ENCODE measurements at regions not wholly inside any gene's neighbourhood (a gene's known extent, or its start where the extent isn't known, plus 50 kb on each side); places are given as distances from the start of the nearest gene placed in this dataset.

DNA sequence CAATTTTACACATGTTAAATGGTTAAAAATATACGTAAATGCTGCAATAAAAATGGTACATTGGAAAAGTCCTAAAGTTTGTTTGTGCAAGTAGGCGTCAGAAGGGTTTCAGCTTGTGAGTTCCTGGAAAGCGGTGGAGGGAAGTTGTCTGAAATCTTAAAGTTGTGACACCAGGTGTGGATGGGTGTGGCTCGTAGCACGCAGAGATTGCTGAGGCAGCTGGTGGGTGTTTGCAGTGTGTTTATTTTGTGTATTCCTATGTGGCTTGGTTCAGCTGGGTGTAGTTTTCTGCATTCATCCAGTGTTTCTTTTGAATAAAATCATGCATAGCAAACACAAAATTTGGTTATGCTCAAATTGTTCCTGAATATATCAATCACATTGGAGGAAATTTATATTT is 136.8 kb upstream of the TBX3 start:
- Histone ChIP-seq H3K27me3 (no peaks in the 10 kb centered on the region), H3K27ac (no peak overlapping the region), H3K36me3 (no peaks in the 10 kb centered on the region), H3K9me3 (no peaks in the 10 kb centered on the region), H3K4me1 (no peaks in the 10 kb centered on the region), H3K4me3 (no peak overlapping the region)
- no peak for DNase-seq (ENCODE audit: low spot score in 2 of 2)
- TF ChIP-seq, protein P1, sequence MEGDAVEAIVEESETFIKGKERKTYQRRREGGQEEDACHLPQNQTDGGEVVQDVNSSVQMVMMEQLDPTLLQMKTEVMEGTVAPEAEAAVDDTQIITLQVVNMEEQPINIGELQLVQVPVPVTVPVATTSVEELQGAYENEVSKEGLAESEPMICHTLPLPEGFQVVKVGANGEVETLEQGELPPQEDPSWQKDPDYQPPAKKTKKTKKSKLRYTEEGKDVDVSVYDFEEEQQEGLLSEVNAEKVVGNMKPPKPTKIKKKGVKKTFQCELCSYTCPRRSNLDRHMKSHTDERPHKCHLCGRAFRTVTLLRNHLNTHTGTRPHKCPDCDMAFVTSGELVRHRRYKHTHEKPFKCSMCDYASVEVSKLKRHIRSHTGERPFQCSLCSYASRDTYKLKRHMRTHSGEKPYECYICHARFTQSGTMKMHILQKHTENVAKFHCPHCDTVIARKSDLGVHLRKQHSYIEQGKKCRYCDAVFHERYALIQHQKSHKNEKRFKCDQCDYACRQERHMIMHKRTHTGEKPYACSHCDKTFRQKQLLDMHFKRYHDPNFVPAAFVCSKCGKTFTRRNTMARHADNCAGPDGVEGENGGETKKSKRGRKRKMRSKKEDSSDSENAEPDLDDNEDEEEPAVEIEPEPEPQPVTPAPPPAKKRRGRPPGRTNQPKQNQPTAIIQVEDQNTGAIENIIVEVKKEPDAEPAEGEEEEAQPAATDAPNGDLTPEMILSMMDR (IDR thresholded peaks at IDR 0.05), result no peak
- intact Hi-C loops (cut with DNase I; ENCODE audit: low total_unique reads), result no loop called here

DNA sequence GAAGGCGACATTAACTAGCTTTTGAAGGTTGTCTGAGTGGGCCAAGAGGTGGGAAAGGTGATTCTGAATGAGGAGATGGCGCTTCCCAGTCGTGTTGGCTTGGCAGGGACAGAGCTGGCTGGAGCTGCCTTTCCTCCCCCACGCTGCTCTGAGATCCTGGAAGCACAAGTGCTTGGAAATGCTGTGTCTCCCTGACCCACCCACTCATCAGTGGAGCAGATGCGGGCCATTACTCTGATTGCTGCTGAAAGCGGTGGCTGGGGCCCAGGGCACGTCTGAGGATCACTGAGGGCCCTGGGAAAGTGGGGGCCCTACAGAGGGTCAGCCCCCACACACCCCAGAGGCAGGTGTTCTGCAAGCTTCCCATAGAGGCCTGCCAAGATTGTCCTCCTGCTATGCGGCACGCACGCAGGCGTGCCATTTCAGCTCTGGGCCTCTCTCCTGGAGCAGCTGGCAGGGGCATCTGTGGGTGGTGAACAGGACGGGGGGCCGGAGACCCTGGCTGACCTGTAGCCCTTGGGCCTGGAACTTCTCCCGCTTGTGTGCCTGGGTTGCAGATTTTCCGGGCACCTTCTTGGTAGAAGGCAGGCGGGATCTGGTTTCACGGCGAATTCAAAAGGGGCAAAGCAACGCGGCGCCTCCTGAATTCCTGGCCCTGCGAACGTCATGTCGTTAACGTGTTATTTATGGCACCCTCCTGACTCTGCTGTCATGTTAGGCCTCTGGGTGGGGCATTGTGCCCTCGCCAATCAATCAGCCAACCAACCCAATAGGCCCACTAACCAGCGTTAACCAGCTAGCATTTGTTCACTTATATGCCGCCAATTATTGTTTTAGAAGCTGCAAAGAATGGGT is 133.8 kb upstream of the TBX3 start:
- Histone ChIP-seq H3K27me3 (no peaks in the 10 kb centered on the region), H3K4me1 (no peaks in the 10 kb centered on the region), H3K36me3 (no peaks in the 10 kb centered on the region), H3K4me3 (no peak overlapping the region), H3K27ac (no peak overlapping the region), H3K9me3 (no peaks in the 10 kb centered on the region)
- intact Hi-C loops (cut with DNase I; ENCODE audit: low total_unique reads), result no loop called here
- TF ChIP-seq POLR2AphosphoS5 (IDR thresholded peaks at IDR 0.05) (no peak), POLR2A (IDR thresholded peaks at IDR 0.05) (no peak)
- TF ChIP-seq, protein P1 (IDR thresholded peaks at IDR 0.05), result no peak
- DNase-seq (ENCODE audit: low spot score in 2 of 2), result no peak

DNA sequence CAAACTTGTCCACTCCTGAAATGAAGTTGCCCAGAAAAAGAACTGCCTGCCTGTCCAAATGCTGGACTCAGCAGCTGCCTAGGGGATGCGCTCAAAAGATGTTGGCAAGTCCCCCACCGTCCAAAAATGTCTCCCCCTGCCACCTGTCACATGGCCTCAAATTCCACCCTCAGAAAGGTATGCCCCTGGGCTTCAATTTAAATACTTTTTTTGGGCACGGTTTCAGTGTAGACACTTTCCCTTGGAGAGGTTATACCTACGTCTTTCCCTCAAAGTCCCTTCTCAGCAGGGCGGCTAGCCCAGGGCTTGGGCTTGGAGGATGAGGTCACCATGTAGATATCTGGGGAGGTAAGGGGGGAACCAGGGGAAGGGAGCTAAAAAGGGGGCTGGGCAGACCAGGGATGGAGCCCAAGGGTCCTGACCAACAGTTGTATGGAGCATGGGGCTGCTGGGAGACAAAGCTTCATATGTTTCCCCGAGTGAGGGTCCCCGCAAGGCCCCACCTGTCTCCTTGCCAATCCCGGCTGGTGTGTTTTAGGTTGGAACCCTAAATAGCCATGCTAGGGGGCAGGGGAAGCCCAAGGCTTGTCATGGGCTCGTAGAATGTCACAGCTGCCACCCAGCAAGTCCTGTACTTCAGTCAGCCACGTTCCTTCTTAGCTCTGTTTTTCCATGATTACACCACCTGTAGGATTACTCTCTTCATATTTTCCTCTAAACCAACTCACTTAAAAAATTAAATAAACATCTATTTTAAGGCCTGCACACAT is 131.2 kb upstream of the TBX3 start:
- Histone ChIP-seq H3K4me1 (no peaks in the 10 kb centered on the region), H3K9me3 (no peaks in the 10 kb centered on the region), H3K36me3 (no peaks in the 10 kb centered on the region), H3K4me3 (no peak overlapping the region), H3K27ac (no peak overlapping the region), H3K27me3 (no peaks in the 10 kb centered on the region)
- intact Hi-C loops (cut with DNase I; ENCODE audit: low total_unique reads), result no loop called here
- DNase-seq (ENCODE audit: low spot score in 2 of 2), result no peak
- no peak for TF ChIP-seq POLR2A (IDR thresholded peaks at IDR 0.05)
- no peak for TF ChIP-seq POLR2AphosphoS5 (IDR thresholded peaks at IDR 0.05)
- TF ChIP-seq, protein P1 (IDR thresholded peaks at IDR 0.05), result no peak

DNA sequence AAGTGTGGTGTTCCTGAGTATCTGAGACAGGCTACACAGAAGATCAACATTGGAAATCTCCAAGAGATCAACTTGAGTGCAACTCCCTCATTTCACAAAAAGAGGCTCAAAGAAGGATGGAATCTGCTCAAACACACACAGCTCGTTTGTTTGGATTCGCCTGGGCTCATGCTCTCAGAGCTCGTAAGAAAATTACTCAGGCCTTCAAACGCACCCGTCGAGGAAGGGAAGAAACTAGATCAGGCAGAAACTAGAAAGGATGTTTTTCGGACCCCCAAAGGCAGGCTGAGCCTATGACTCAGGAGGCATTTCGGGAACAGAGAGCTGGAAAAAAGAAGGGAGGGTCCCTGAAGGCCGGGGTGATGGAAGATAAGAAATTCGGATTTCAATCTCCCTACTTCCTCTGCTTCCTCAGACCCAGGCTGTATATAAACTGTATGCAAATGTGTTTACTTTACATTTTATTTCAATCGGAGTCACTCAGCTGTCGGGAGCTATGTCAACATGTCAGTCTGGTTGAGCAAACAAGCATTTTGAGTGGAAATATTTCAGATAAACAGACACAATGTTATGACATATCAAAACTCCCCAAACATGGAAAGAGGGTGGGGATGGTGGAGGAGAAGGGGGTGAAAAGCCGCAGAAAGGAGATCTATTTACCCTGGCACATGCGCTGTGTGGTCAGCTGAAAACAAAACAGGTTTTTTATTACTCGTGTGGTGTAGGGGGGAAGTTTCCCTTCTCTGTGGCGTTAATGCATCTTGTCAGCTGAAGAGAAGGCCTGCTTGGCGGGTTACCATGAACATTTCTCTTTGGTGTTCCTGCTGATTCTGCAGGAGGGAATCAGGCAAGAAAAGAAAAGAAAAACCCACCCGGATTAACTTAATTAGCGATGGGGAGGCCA is 129.1 kb upstream of the TBX3 start:
- H3K27ac ChIP-seq, result peak overlapping the region in 1 of 2 donors; percentile 12
- intact Hi-C loops (cut with DNase I; ENCODE audit: low total_unique reads), result no loop called here
- DNase-seq (ENCODE audit: low spot score in 2 of 2), result no peak

More for the DNA sequence above, 129.1 kb upstream of the TBX3 start:
- no peaks in the 10 kb centered on the region for H3K9me3 ChIP-seq
- no peaks in the 10 kb centered on the region for H3K36me3 ChIP-seq
- TF ChIP-seq, protein P1 (IDR thresholded peaks at IDR 0.05), result no peak
- no peak for TF ChIP-seq POLR2AphosphoS5 (IDR thresholded peaks at IDR 0.05)
- no peak for TF ChIP-seq POLR2A (IDR thresholded peaks at IDR 0.05)
- H3K4me1 ChIP-seq, result no peaks in the 10 kb centered on the region
- peak overlapping the region in 1 of 3 donors; percentile 4 for H3K4me3 ChIP-seq
- no peaks in the 10 kb centered on the region for H3K27me3 ChIP-seq
